ENCODE measurements at regions not wholly inside any gene's neighbourhood (a gene's known extent, or its start where the extent isn't known, plus 50 kb on each side); places are given as distances from the start of the nearest gene placed in this dataset.

- Histone ChIP-seq H3K9me3 (ENCODE audit: low read length) (no peaks in the 10 kb centered on the region), H4K20me1 (ENCODE audit: insufficient read depth) (no peaks in the 10 kb centered on the region)
- TF ChIP-seq SMC3 (conservative IDR thresholded peaks at IDR 0.05; ENCODE audit: poor library complexity): no peak
- no peak for TF ChIP-seq POLR2AphosphoS5 (IDR thresholded peaks at IDR 0.05)
Observed at GRCh38 chr1:62995173-62995572, 211.2 kb downstream of the ATG4C start.

GRCh38 chr1:62997884-62998283, 214.0 kb downstream of the ATG4C start:
- TF ChIP-seq RAD21 (conservative IDR thresholded peaks at IDR 0.05): no peak
- no peak for TF ChIP-seq CTCF (IDR thresholded peaks at IDR 0.05; ENCODE audit: poor library complexity, severe bottlenecking)
- TF ChIP-seq TAF1 (IDR thresholded peaks at IDR 0.05; ENCODE audit: low read depth): no peak
- TF ChIP-seq REST (IDR thresholded peaks at IDR 0.05; ENCODE audit: borderline replicate concordance): no peak
- no peaks in the 10 kb centered on the region for H3K27me3 ChIP-seq (ENCODE audit: insufficient read depth, low read depth, low read length)
- no peak overlapping the region for H3K4me3 ChIP-seq (ENCODE audit: low read length)
- no peaks in the 10 kb centered on the region for H3K9me3 ChIP-seq (ENCODE audit: low read length)
- H4K20me1 ChIP-seq (ENCODE audit: insufficient read depth): no peaks in the 10 kb centered on the region
- no peak overlapping the region for H3K27ac ChIP-seq (ENCODE audit: low read length)
- H3K79me2 ChIP-seq (replicated peaks; ENCODE audit: insufficient read depth, low read length): no peaks in the 10 kb centered on the region
- H3K36me3 ChIP-seq (ENCODE audit: insufficient read depth, low read length): no peaks in the 10 kb centered on the region
- H3K4me2 ChIP-seq (ENCODE audit: low read length): no peak overlapping the region
- H3F3A ChIP-seq (ENCODE audit: insufficient read depth, low read length, poor library complexity, severe bottlenecking): no peaks in the 10 kb centered on the region
- H3K9ac ChIP-seq (ENCODE audit: low read length): no peak overlapping the region
- no peaks in the 10 kb centered on the region for H3K9me2 ChIP-seq (ENCODE audit: insufficient read depth, low read length)
- no peak overlapping the region for H2AFZ ChIP-seq (ENCODE audit: low read depth, low read length)

More at GRCh38 chr1:62995173-62995572, 211.2 kb downstream of the ATG4C start:
- Histone ChIP-seq H3K27ac (ENCODE audit: low read length) (no peak overlapping the region), H3K79me2 (replicated peaks; ENCODE audit: insufficient read depth, low read length) (no peaks in the 10 kb centered on the region), H3K27me3 (ENCODE audit: insufficient read depth, low read depth, low read length) (no peaks in the 10 kb centered on the region), H3K4me2 (ENCODE audit: low read length) (no peak overlapping the region), H3K36me3 (ENCODE audit: insufficient read depth, low read length) (no peaks in the 10 kb centered on the region), H3K9me2 (ENCODE audit: insufficient read depth, low read length) (no peaks in the 10 kb centered on the region), H3F3A (ENCODE audit: insufficient read depth, low read length, poor library complexity, severe bottlenecking) (no peaks in the 10 kb centered on the region), H3K9ac (ENCODE audit: low read length) (no peak overlapping the region), H2AFZ (ENCODE audit: low read depth, low read length) (no peak overlapping the region), H3K4me3 (ENCODE audit: low read length) (no peak overlapping the region)

GRCh38 chr1:62998845-62999649, 215.1 kb downstream of the ATG4C start:
- H3K4me2 ChIP-seq (ENCODE audit: low read length): no peak overlapping the region
- no peak for TF ChIP-seq TAF1 (IDR thresholded peaks at IDR 0.05; ENCODE audit: low read depth)
- TF ChIP-seq RAD21 (conservative IDR thresholded peaks at IDR 0.05): no peak
- TF ChIP-seq SMC3 (conservative IDR thresholded peaks at IDR 0.05; ENCODE audit: poor library complexity): no peak
- no peak for TF ChIP-seq EZH2 (IDR thresholded peaks at IDR 0.05; ENCODE audit: borderline replicate concordance, insufficient read depth, low read length, poor library complexity, severe bottlenecking)
- no peak for TF ChIP-seq MXI1 (conservative IDR thresholded peaks at IDR 0.05; ENCODE audit: poor library complexity, severe bottlenecking)
- TF ChIP-seq POLR2AphosphoS5 (IDR thresholded peaks at IDR 0.05): no peak
- TF ChIP-seq CTCF (IDR thresholded peaks at IDR 0.05; ENCODE audit: poor library complexity, severe bottlenecking): no peak
- no peak for TF ChIP-seq REST (IDR thresholded peaks at IDR 0.05; ENCODE audit: borderline replicate concordance)
- no peak for TF ChIP-seq EP300 (conservative IDR thresholded peaks at IDR 0.05; ENCODE audit: poor library complexity, severe bottlenecking)
- no peaks in the 10 kb centered on the region for H3K79me2 ChIP-seq (replicated peaks; ENCODE audit: insufficient read depth, low read length)
- H3K4me3 ChIP-seq (ENCODE audit: low read length): no peak overlapping the region
- H3F3A ChIP-seq (ENCODE audit: insufficient read depth, low read length, poor library complexity, severe bottlenecking): no peaks in the 10 kb centered on the region
- H2AFZ ChIP-seq (ENCODE audit: low read depth, low read length): no peak overlapping the region
- no peak overlapping the region for H3K9ac ChIP-seq (ENCODE audit: low read length)
- no peaks in the 10 kb centered on the region for H3K36me3 ChIP-seq (ENCODE audit: insufficient read depth, low read length)
- no peak overlapping the region for H3K27ac ChIP-seq (ENCODE audit: low read length)
- no peaks in the 10 kb centered on the region for H3K27me3 ChIP-seq (ENCODE audit: insufficient read depth, low read depth, low read length)
- no peaks in the 10 kb centered on the region for H4K20me1 ChIP-seq (ENCODE audit: insufficient read depth)
- no peaks in the 10 kb centered on the region for H3K9me3 ChIP-seq (ENCODE audit: low read length)
- no peaks in the 10 kb centered on the region for H3K9me2 ChIP-seq (ENCODE audit: insufficient read depth, low read length)

Data from neural cell (in vitro differentiated cells).